OCI-LY7 (cell line): ENCODE measurements at regions not wholly inside any gene's neighbourhood (a gene's known extent, or its start where the extent isn't known, plus 50 kb on each side); places are given as distances from the start of the nearest gene placed in this dataset.

Experiments
- BruUV-seq: library from RNA; stranded (reverse); fragments of 400-500 nt; replicated peaks from 2 replicates; lab custom pipeline; 2021; lab: Mats Ljungman, UMichigan
- CTCF ChIA-PET: fragments of 300-600 bp; sonication (Branson Sonifier 250); formaldehyde crosslinking; loops from one replicate; lab custom pipeline; 2022; ENCODE audit warnings: antibody characterized with exemption; ENCODE audit not compliant: unreplicated experiment; lab: Charles Lee
- POLR2A ChIA-PET: fragments of 300-600 bp; sonication (Branson Sonifier 250); formaldehyde crosslinking; loops from one replicate; lab custom pipeline; 2022; ENCODE audit warnings: antibody characterized with exemption; lab: Charles Lee
- DNase-seq: peaks from one replicate; pipeline ENCODE4 v3.0.0-alpha.2; 2015; ENCODE audit warnings: low spot score
- H2AFZ ChIP-seq: fragments of 200-600 bp; sonication (generic), shearing (Covaris generic); 2 replicates; pipeline ENCODE4 v1.6.1; 2014; ENCODE audit warnings: mild to moderate bottlenecking, antibody characterized with exemption, low read length, moderate library complexity
- H3K27ac ChIP-seq: fragments of 200-600 bp; sonication (generic); 2 replicates; pipeline ENCODE4 v1.5.1; 2014; ENCODE audit warnings: mixed run types, low read depth, mild to moderate bottlenecking, moderate library complexity, low read length, inconsistent platforms; ENCODE audit not compliant: poor library complexity, severe bottlenecking
- H3K36me3 ChIP-seq: fragments of 200-600 bp; sonication (generic); 2 replicates; pipeline ENCODE4 v1.6.1; 2014; ENCODE audit warnings: mild to moderate bottlenecking, antibody characterized with exemption, low read length, moderate library complexity, mixed read lengths; ENCODE audit not compliant: insufficient read depth
- H3K4me1 ChIP-seq: fragments of 200-600 bp; sonication (generic); 2 replicates; pipeline ENCODE4 v1.5.1; 2014; ENCODE audit warnings: mild to moderate bottlenecking, low read length; ENCODE audit not compliant: insufficient read depth, poor library complexity, severe bottlenecking
- H3K4me2 ChIP-seq: fragments of 200-600 bp; sonication (generic); 2 replicates; pipeline ENCODE4 v1.6.1; 2014; ENCODE audit warnings: mild to moderate bottlenecking, low read length
- H3K4me3 ChIP-seq: fragments of 200-600 bp; sonication (generic); 2 replicates; pipeline ENCODE4 v1.5.1; 2014; ENCODE audit warnings: mild to moderate bottlenecking, low read depth, low read length; ENCODE audit not compliant: poor library complexity, severe bottlenecking
- H3K79me2 ChIP-seq: fragments of 200-600 bp; sonication (generic); 2 replicates; pipeline ENCODE4 v1.6.1; 2016; ENCODE audit warnings: low read depth, mild to moderate bottlenecking, low read length, moderate library complexity, mixed read lengths; ENCODE audit not compliant: insufficient read depth
- H3K9me2 ChIP-seq: fragments of 200-600 bp; sonication (generic); 2 replicates; pipeline ENCODE4 v1.6.1; 2016; ENCODE audit warnings: mild to moderate bottlenecking, low read length, mixed read lengths; ENCODE audit not compliant: insufficient read depth
- H3K9me3 ChIP-seq: fragments of 200-600 bp; sonication (generic); 2 replicates; pipeline ENCODE4 v1.6.1; 2014; ENCODE audit warnings: mild to moderate bottlenecking, mixed run types, low read length, mixed read lengths
- H4K20me1 ChIP-seq: fragments of 200-600 bp; sonication (generic); 2 replicates; pipeline ENCODE4 v1.6.1; 2014; ENCODE audit warnings: mild to moderate bottlenecking, antibody characterized with exemption, low read length, moderate library complexity, mixed read lengths; ENCODE audit not compliant: insufficient read depth
- CTCF ChIP-seq: fragments of 200-600 bp; sonication (generic); conservative IDR thresholded peaks from 2 replicates; pipeline ENCODE4 v1.5.1; 2014; ENCODE audit warnings: mild to moderate bottlenecking, antibody characterized with exemption, low read length, moderate library complexity, mixed read lengths
- EZH2phosphoT487 ChIP-seq: fragments of 200-600 bp; sonication (generic); IDR thresholded peaks from 2 replicates; pipeline ENCODE4 v1.6.1; 2018; ENCODE audit warnings: low read depth, borderline replicate concordance, mild to moderate bottlenecking, mixed run types, antibody characterized with exemption, low read length, moderate library complexity, mixed read lengths
- intact Hi-C: fragments of 100-400 bp; cut with micrococcal nuclease; formaldehyde crosslinking; loops from one replicate; pipeline ENCODE4 v1.10.0; 2022; ENCODE audit not compliant: unreplicated experiment

GRCh38 chr13:22162889-22163288 lies 492.0 kb downstream of the FGF9 start:
- DNase-seq = no peak
- Histone ChIP-seq H3K9me2 (no peaks in the 10 kb centered on the region), H3K27ac (no peak overlapping the region), H3K4me3 (no peak overlapping the region), H3K36me3 (no peaks in the 10 kb centered on the region), H3K4me2 (no peak overlapping the region), H4K20me1 (no peaks in the 10 kb centered on the region), H3K4me1 (no peaks in the 10 kb centered on the region), H3K9me3 (no peaks in the 10 kb centered on the region), H3K79me2 (no peaks in the 10 kb centered on the region), H2AFZ (no peak overlapping the region)
- POLR2A ChIA-PET = no interaction called here
- CTCF ChIA-PET = no interaction called here
- TF ChIP-seq EZH2phosphoT487 = no peak
- TF ChIP-seq CTCF = no peak
- intact Hi-C loops = no loop called here
- no TSS peak for BruUV-seq

DNA sequence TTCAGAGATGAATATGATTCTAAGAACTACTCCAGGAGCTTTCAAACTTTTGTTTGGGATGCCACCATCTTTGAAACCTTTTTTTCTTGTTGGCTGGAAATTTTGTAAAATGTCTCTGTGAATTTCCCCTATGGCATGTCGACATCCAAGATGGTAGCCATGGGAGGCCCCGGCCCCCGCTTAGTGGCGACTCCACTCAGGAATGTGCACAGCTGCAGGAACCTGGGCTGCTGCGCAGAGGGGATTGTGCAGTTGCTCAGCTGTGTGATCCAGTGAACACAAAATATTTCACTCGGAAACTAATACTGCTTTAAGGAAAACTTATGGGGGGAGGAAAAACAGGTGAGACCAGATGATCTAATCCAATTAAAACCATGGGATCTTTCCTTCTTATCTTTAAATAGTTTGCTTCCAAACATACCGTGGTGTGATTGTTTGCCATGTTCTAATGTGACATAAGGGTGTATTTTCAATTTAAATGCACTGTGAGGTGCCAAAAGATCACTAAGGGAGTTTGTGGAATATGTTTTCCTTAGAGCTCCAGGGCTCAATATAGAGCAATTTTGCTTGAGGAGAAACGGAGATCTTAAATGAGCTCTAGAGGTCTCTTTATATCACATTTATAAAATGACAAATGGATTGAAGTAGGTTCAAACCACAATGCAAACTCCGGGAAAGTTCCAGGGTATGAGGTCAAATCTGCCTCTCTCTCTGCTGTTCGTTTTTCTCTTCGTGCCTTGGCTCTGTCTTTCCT lies 497.7 kb downstream of the FGF9 start:
- no peak for DNase-seq
- ChIA-PET POLR2A (interaction anchor here (1.1 kb wide), 1 partner anchor 20 kb away, joined by 5 read pairs; no protein-coding TSS in a partner anchor), CTCF (no interaction called here)
- no peaks in the 10 kb centered on the region for H4K20me1 ChIP-seq
- BruUV-seq = no TSS peak
- H3K4me3 ChIP-seq = no peak overlapping the region
- H3K27ac ChIP-seq = no peak overlapping the region
- no peaks in the 10 kb centered on the region for H3K79me2 ChIP-seq
- no peaks in the 10 kb centered on the region for H3K36me3 ChIP-seq
- no peak overlapping the region for H2AFZ ChIP-seq
- H3K4me2 ChIP-seq = no peak overlapping the region
- TF ChIP-seq CTCF (no peak), EZH2phosphoT487 (no peak)
- intact Hi-C loops = no loop called here
- H3K4me1 ChIP-seq = no peaks in the 10 kb centered on the region
- H3K9me2 ChIP-seq = no peaks in the 10 kb centered on the region
- no peaks in the 10 kb centered on the region for H3K9me3 ChIP-seq

DNA sequence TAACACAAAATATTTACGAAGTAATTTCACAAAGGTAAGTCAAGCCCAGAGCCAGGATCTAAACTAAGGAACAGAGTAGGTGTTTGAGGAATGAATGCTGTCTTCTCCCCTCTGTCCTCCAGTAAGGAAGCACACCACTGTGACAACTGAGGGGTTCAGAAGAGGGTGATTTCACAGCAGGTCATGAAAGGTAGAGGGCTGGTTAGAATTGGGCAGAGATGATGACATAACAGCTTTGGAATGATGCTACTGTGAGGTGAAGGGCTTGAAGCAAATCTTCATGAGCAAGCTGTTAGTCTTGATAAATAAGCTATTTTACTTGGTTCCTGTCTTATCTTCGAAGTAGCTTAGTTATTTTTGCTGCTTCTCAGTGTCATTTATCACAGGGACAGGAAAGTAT lies 498.6 kb downstream of the FGF9 start:
- Histone ChIP-seq H3K4me2 (no peak overlapping the region), H3K9me3 (no peaks in the 10 kb centered on the region), H4K20me1 (no peaks in the 10 kb centered on the region), H3K4me3 (no peak overlapping the region), H3K4me1 (no peaks in the 10 kb centered on the region), H2AFZ (no peak overlapping the region), H3K79me2 (no peaks in the 10 kb centered on the region), H3K36me3 (no peaks in the 10 kb centered on the region), H3K27ac (no peak overlapping the region), H3K9me2 (no peaks in the 10 kb centered on the region)
- ChIA-PET POLR2A (interaction anchor here (0.6 kb wide), 1 partner anchor 102 kb away, joined by 3 read pairs; no protein-coding TSS in a partner anchor), CTCF (no interaction called here)
- intact Hi-C loops = no loop called here
- TF ChIP-seq EZH2phosphoT487 (no peak), CTCF (no peak)
- BruUV-seq = no TSS peak
- DNase-seq = no peak
